ENCODE measurements at regions not wholly inside any gene's neighbourhood (a gene's known extent, or its start where the extent isn't known, plus 50 kb on each side); places are given as distances from the start of the nearest gene placed in this dataset.

GRCh38 chrX:14228611-14229010 is 198.9 kb upstream of the GEMIN8 start:
- TF ChIP-seq CTCF (IDR thresholded peaks at IDR 0.05; ENCODE audit: extremely low read depth in 1 of 2, insufficient read depth in 1 of 2, low read depth in 1 of 2, low read length in 2 of 2): no peak
- TF ChIP-seq EZH2 (IDR thresholded peaks at IDR 0.05; ENCODE audit: borderline replicate concordance, low read depth, low read length, severe bottlenecking): no peak
- TF ChIP-seq POLR2A (IDR thresholded peaks at IDR 0.05; ENCODE audit: low read depth, low read length): no peak
- TF ChIP-seq MAX (IDR thresholded peaks at IDR 0.05; ENCODE audit: insufficient read depth, insufficient read length): no peak
- no peak for TF ChIP-seq POLR2AphosphoS5 (IDR thresholded peaks at IDR 0.05; ENCODE audit: insufficient read depth, low read depth, low read length)
- TF ChIP-seq MYC (IDR thresholded peaks at IDR 0.05; ENCODE audit: low read depth, low read length): no peak
- no peak for TF ChIP-seq JUN (IDR thresholded peaks at IDR 0.05; ENCODE audit: borderline replicate concordance, insufficient read depth, insufficient read length, low read depth)
- no peak for TF ChIP-seq FOS (IDR thresholded peaks at IDR 0.05; ENCODE audit: borderline replicate concordance, insufficient read depth, low read length)

Data from endothelial cell of umbilical vein (primary cell).